Dermis blood vessel endothelial cell (primary cell): ENCODE measurements at regions not wholly inside any gene's neighbourhood (a gene's known extent, or its start where the extent isn't known, plus 50 kb on each side); places are given as distances from the start of the nearest gene placed in this dataset.

Experiments
- DNase-seq: peaks from one replicate; pipeline ENCODE4 v3.0.0; 2010

GRCh38 chr1:73953586-73953985, 244.4 kb downstream of the LRRIQ3 start:
- no peak for DNase-seq

- DNase-seq, result no peak
Measured at GRCh38 chr1:73953186-73953585, 244.8 kb downstream of the LRRIQ3 start.

GRCh38 chr1:73948055-73948454, 249.9 kb downstream of the LRRIQ3 start:
- no peak for DNase-seq

GRCh38 chr1:73947009-73947408, 251.0 kb downstream of the LRRIQ3 start:
- no peak for DNase-seq

GRCh38 chr1:73943270-73943669, 254.7 kb downstream of the LRRIQ3 start:
- no peak for DNase-seq

- DNase-seq, result no peak
Measured at GRCh38 chr1:73930293-73930692, 267.7 kb downstream of the LRRIQ3 start.

GRCh38 chr1:73914951-73915350, 283.0 kb downstream of the LRRIQ3 start:
- no peak for DNase-seq

GRCh38 chr1:73913025-73913424, 285.0 kb downstream of the LRRIQ3 start:
- no peak for DNase-seq

GRCh38 chr1:73911849-73912248, 286.1 kb downstream of the LRRIQ3 start:
- DNase-seq, result no peak

- no peak for DNase-seq
Measured at GRCh38 chr1:73910466-73910865, 287.5 kb downstream of the LRRIQ3 start.

GRCh38 chr1:73910062-73910461, 287.9 kb downstream of the LRRIQ3 start:
- DNase-seq, result no peak

GRCh38 chr1:73909043-73909562, 288.9 kb downstream of the LRRIQ3 start:
- DNase-seq, result no peak

- no peak for DNase-seq
Measured at GRCh38 chr1:73907051-73907450, 290.9 kb downstream of the LRRIQ3 start.

- no peak for DNase-seq
Measured at GRCh38 chr1:73903092-73903491, 294.9 kb downstream of the LRRIQ3 start.

- DNase-seq, result no peak
Measured at GRCh38 chr1:73901738-73902137, 296.2 kb downstream of the LRRIQ3 start.

GRCh38 chr1:73899311-73899710, 298.7 kb downstream of the LRRIQ3 start:
- no peak for DNase-seq

- no peak for DNase-seq
Measured at GRCh38 chr1:73898540-73898939, 299.4 kb downstream of the LRRIQ3 start.

GRCh38 chr1:73887412-73887811, 310.6 kb downstream of the LRRIQ3 start:
- DNase-seq, result no peak

GRCh38 chr1:73886716-73887115, 311.3 kb downstream of the LRRIQ3 start:
- DNase-seq, result no peak

GRCh38 chr1:73874806-73875205, 323.2 kb downstream of the LRRIQ3 start:
- DNase-seq, result no peak

GRCh38 chr1:73868810-73869336, 329.1 kb downstream of the LRRIQ3 start:
- DNase-seq, result no peak

GRCh38 chr1:73862355-73862754, 335.6 kb downstream of the LRRIQ3 start:
- no peak for DNase-seq

GRCh38 chr1:73860421-73860950, 337.5 kb downstream of the LRRIQ3 start:
- no peak for DNase-seq

- DNase-seq, result no peak
Measured at GRCh38 chr1:73859227-73859626, 338.7 kb downstream of the LRRIQ3 start.

GRCh38 chr1:73854527-73854926, 343.4 kb downstream of the LRRIQ3 start:
- DNase-seq, result no peak
